NCI-H187 treated with DMSO at 0.1 percent for 48 hours (cell line): ENCODE measurements at regions not wholly inside any gene's neighbourhood (a gene's known extent, or its start where the extent isn't known, plus 50 kb on each side); places are given as distances from the start of the nearest gene placed in this dataset.

Source experiments
- DNase-seq: peaks from one replicate; lab custom pipeline; 2025; lab: John Stamatoyannopoulos, UW

GRCh38 chr20:25135031-25135430 is 53.1 kb upstream of the VSX1 start:
- peak; percentile 66 for DNase-seq

- DNase-seq, result no peak
These were observed 54.1 kb upstream of the VSX1 start for GRCh38 chr20:25136056-25136455.

- no peak for DNase-seq
These were observed 55.0 kb upstream of the VSX1 start for GRCh38 chr20:25136643-25137559.

DNA sequence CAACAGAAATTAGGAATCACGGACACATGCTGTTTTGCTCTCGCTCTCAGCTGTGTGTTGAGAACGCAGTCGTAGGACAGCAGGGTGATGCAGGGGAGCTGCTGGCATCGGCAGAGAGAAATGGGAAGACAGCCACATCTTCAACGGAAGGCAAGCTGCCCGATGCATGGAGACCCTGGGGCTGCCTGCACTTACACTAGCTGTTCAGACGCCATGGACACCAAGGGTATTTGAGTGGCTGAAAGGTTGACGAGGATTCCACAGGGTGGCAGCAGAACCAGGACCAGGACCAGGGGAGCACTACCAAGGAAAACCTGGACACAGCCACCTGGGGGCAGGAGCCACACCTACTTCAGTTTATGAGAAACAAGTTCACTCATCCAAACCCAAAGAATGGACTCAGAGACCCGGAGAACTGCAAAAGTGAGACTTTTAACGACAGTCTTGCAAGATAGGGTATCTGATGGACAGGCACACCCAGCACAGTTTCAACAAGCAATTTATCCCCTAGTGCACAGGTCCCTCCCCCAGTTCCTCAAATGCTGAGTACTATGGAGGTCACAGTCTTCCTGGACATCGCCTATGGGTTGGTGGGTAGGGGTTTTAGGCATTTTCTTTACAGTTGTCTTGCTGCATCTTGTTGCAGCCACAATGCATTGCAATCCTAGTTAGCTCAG is 56.3 kb upstream of the ENTPD6 start:
- no peak for DNase-seq

GRCh38 chr20:25140968-25141367 is 54.5 kb upstream of the ENTPD6 start:
- no peak for DNase-seq

- DNase-seq, result no peak
These were observed 53.1 kb upstream of the ENTPD6 start for GRCh38 chr20:25142435-25142834.

- no peak for DNase-seq
These were observed 50.4 kb upstream of the ENTPD6 start for GRCh38 chr20:25145131-25145530.
